Fibroblast of skin of left biceps (primary cell): ENCODE measurements at regions not wholly inside any gene's neighbourhood (a gene's known extent, or its start where the extent isn't known, plus 50 kb on each side); places are given as distances from the start of the nearest gene placed in this dataset.
A peak's percentile ranks its signal among the peaks of the same experiment; 100 is the strongest.
"Not testable (repeated sequence)": the region's sequence is repeated elsewhere in the genome, so short reads cannot be mapped to it uniquely, and the experiment has no call there.

Experiments
- DNase-seq, 2 experiments: peaks; one replicate each; pipeline ENCODE4 v3.0.0-alpha.2; 2013; ENCODE audit warnings: low read depth in 2 of 2

DNA sequence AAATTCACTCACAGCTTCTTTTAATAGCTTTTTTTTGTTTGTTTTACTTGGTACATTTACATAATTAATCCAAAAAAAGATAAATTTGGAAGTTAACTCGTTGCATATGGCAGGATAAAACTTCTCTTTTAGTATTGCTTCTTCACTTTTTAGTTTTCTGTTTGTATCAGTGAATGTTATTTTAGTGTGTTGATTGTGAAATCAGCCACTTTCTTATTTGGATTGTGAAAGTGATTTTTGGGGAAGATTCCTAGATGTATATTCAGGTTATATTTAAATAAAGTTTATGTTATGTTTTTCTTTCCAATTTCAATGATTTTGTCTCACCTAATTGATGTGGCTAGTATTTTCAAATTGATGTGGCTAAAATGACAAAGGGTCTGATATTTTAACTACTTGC, 693.9 kb upstream of the MGAT4C start:
- no peak for DNase-seq

GRCh38 chr12:86948851-86949250, 692.7 kb upstream of the MGAT4C start:
- DNase-seq, result peak in 1 of 2 experiments; percentile 1

GRCh38 chr12:86945685-86946196, 689.5 kb upstream of the MGAT4C start:
- DNase-seq, result no peak

GRCh38 chr12:86944197-86944819, 688.1 kb upstream of the MGAT4C start:
- DNase-seq, result not testable (repeated sequence)

- DNase-seq, result no peak
Measured at GRCh38 chr12:86931714-86932113, 675.5 kb upstream of the MGAT4C start.

- peak; percentile 26 to 27 for DNase-seq
Measured at GRCh38 chr12:86929962-86930361, 673.8 kb upstream of the MGAT4C start.

DNA sequence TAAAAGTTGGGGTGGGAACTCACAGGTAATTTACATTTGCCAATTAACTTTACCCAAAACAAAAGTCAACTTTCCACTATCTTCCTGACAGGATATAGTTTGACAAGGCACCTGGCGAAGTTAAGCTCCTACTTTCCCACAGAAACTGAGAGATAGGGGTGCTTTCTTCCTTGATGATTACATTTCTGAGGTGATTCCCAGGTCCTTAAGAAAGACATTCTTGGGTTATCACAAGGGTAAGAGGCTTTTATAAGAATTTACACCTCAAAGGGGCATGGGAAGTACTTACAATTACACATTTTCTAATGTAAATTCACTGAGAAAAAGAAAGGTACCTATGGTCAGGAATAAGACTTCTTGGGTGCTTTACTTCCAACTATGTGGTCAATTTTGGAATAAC, 660.9 kb upstream of the MGAT4C start:
- no peak for DNase-seq

- DNase-seq, result peak; percentile 12 to 19
Measured at GRCh38 chr12:86914721-86915120, 658.5 kb upstream of the MGAT4C start.

DNA sequence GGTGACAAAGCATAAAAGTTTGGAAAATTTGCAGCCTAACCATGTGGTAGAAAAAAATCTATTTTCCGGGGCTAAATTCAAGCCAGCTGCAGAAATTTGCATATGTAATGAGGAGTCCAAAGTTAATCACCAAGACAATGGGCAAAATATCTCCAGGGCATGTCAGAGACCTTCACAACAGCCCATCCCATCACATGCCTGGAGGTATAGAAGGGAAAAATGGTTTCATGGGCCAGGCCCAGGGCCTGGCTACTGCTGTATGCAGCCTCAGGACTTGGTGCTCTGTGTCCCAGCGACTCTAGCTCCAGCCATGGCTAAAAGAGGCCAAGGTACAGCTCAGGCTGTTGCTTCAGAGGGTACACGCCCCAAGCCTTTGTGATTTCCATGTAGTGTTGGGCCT, 655.8 kb upstream of the MGAT4C start:
- no peak for DNase-seq

DNA sequence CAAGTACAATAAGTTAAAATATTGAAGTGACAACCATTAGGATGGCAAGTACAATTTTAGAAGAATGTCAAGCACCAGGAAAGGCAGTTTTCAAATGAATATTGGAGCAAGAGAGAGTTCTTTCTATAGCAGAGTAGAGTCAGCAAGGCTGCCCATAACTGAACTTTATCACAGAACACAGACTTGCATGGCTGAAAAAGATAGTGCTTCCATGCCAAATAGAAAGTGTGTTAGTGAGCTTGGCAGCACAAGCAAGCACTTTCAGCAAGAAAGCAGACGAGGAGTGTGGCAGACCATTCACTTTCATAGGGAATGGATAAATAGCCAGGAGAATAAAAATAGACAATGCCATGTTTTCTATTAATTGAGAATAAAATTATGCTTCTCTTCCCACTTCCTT, 647.0 kb upstream of the MGAT4C start:
- DNase-seq, result no peak

- DNase-seq, result no peak
Measured at GRCh38 chr12:86860776-86861175, 604.6 kb upstream of the MGAT4C start.

DNA sequence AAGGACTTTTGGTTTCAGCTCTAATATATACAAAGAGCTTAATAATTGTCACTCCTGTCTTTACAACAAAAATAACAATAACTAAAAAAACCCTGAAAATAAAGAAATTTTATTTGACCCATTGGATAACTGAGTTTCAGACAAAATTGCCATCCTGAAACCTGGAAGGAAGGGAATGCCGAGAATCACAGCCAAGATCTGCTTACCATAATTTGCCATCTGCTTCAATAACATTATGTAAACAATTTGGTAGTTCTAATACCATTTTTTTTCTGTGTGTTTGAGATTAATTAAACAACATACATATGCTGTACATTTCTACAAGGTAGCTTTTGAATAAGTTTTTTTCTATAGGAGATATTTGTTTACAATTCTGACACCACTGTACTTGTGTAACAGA, 596.3 kb upstream of the MGAT4C start:
- DNase-seq, result no peak

DNA sequence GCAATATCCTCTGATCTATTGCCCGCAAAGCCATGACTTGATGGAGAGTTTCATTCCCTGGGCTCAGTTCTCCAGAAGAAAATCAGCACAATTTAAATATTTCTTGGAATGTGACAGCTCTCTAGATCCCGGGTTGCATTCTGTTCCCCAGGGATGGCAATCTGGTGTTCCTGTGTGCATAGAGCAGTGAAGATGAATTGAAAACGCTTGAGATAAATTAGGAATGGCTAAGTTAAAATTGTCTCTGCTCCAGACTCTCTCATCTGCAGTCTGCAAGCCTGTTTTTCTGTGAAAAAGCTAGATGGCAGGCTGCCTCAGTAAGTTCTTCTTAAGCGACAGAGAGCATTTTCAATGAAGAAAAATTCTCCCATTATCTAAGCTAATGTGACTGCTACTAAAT, 582.5 kb upstream of the MGAT4C start:
- no peak for DNase-seq

- DNase-seq, result no peak
Measured at GRCh38 chr12:86838260-86838659, 582.1 kb upstream of the MGAT4C start.

DNA sequence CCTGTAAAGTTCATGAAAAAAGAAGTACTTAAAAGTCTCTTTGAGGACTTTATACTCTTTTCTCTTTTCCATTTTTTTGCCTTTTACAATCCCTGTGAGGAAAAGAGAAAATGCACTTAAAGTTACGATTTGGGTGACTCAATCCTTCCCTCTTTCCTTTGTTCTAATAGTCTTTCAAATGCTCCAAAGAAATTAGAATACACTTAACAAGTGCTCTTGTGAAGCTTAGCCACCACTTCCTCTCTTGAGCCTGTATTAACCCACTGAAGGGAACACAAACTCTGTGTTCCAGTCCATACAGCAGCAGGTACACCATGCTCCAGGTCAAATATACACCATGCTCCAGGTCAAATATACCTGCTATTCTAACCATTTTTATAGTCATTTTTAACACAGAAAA, 581.1 kb upstream of the MGAT4C start:
- DNase-seq, result no peak

DNA sequence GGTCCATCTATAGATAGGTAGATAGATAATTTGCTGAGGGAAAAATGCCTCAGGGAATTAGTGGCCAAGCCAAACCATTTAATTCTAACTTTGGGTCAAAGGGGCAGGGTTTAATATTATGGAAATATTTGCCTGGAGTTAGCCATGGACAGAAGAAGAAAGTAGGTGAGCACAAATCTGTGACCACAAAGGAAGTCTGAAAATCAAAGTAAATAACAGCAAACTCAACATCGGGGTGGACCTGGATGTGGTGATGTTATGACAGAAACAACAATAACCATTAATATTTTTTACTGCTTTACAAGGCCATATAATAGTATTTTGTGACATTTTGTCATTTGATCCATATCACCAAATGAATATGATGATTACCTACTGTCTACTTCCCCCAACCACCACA, 578.0 kb upstream of the MGAT4C start:
- DNase-seq, result no peak

GRCh38 chr12:86827409-86827808, 571.2 kb upstream of the MGAT4C start:
- no peak for DNase-seq

DNA sequence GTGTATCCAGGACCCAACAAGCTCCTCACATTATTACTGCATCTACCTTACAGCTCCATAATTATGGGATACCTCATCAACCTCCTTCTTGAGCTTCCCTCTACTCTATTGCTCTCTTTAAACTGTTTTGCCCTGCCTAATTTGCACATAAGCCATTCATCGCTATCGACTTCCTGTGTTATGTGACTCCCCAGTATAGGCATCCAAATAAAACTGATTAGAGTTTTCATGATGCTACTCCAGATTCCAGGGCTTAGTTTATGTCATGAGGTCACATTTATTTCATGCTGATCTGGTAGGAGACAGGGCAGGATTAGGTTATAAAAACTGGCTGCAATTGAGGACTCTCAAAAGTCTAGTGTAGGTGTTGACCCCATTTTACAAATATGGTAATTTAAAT, 569.9 kb upstream of the MGAT4C start:
- no peak for DNase-seq

DNA sequence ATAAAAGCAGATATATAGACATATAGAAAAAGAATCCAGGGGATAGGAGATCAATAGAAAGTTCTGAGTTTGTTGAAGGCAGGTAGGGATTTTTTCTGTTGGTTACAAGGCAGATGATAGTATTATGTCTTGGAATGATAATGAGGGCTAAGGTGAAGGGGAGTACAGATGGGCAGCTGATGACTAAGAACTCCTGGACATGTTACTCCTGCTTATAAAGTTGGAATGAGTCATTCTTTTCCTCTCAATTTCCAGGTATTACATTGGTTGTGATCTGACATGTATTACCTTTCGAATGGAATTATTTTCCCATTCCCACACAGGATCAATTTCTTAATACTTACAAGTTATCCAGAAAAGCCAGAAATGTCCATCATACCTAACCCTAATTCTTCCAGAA, 545.2 kb upstream of the MGAT4C start:
- no peak for DNase-seq

DNA sequence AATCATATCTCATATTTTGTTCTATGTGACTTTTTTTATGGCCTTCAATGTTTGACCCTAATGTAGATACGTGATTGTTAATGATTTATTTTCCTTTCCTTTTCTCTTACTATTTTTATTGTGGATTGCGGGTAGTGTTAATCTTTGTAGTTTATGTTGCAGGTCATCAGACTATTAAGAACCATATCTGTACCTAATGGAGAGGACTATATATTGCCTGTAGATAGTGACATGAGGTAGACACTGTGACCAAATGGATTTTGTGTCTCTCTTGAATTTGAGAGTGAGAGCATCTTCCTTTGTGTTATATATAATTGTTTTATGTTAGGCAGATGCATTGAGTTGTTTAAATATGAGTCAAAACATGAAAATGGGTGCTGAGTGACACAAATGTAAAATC, 543.4 kb upstream of the MGAT4C start:
- no peak for DNase-seq

DNA sequence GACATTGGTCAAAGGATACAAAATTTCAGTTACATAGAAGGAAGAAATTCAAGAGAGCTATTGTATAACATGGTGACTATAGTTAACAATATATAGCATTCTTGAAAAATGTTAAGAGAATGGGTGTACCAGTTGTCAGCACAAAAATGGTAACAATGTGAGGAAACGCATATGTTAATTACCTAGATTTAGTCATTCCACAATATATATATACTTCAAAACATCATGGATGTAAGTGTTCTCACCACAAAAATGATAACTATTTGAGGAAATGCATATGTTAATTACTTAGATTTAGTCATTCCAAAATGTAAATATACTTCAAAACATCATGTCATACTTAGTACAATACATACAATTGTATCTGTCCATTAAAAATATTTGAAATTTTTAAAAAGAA, 540.4 kb upstream of the MGAT4C start:
- DNase-seq, result no peak

GRCh38 chr12:86788661-86789060, 532.5 kb upstream of the MGAT4C start:
- DNase-seq, result no peak

DNA sequence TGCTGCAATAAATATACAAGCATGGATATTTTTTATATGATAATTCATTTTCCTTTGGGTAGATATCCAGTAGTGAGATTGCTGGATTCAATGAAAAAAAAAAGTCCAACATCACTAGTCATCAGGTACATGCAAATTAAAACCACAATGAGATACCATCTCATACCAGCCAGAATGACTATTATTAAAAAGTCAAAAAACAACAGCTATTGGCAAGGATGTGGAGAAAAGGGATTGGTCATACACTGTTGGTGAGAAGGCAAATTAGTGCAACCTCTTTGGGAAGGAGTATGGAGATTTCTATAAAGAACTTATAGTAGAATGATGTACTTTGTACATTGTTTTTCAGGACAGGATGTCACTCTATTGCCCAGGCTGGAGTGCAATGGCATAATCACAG, 531.2 kb upstream of the MGAT4C start:
- DNase-seq, result no peak

DNA sequence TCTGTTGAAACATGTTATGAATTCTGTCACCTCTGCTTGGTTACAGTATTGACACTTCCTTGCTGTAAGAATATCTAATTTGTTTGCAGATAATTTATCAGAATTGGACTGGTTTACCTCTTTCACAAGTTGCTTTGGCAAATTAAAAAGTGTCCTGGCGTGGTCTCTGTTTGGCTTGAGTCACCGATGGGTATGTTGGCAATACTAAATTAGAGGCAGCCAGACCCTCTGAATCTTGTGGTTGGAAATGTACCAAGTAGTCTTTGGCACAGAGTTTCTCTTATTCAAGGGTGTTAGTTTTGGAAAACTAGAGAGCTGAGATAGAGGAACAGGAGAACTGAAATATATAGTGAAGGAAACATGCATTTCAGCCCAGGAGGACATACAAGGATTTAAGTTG, 521.1 kb upstream of the MGAT4C start:
- DNase-seq, result no peak
